HepG2 (cell line): ENCODE measurements at regions not wholly inside any gene's neighbourhood (a gene's known extent, or its start where the extent isn't known, plus 50 kb on each side); places are given as distances from the start of the nearest gene placed in this dataset.

Experiments used
- ATAC-seq: fragments of 200-7000 bp; cut with Tn5 transposase; 3 replicates; pipeline ENCODE4 v1.9.1; 2020; ENCODE audit warnings: mild to moderate bottlenecking, moderate library complexity
- BruUV-seq: library from RNA; stranded (reverse); fragments of 400-500 nt; replicated peaks from 2 replicates; lab custom pipeline; 2021; lab: Mats Ljungman, UMichigan
- CTCF ChIA-PET: fragments of 300-600 bp; formaldehyde crosslinking; extraction: SDS; loops from one replicate; lab custom pipeline; 2021; ENCODE audit warnings: low total read pairs, inconsistent platforms, low intra/inter-chr PET ratio; lab: Yijun Ruan, JAX
- POLR2A ChIA-PET: fragments of 350-600 bp; sonication (Branson Sonifier 250); formaldehyde crosslinking; loops from one replicate; lab custom pipeline; 2020; ENCODE audit warnings: antibody characterized with exemption, inconsistent platforms; lab: Yijun Ruan, JAX
- DNase-seq: peaks from one replicate; pipeline ENCODE4 v3.0.0-alpha.2; 2015; ENCODE audit warnings: low spot score
- FAIRE-seq: peaks from 3 replicates; lab custom pipeline; 2011; peaks lifted over from hg19 to GRCh38; lab: Jason Lieb, UNC
- H2AFZ ChIP-seq: one replicate; pipeline ENCODE4 v1.6.1; 2011; ENCODE audit warnings: low read length, inconsistent platforms
- H3K27ac ChIP-seq: fragments of 300-600 bp; 3 replicates; pipeline ENCODE4 v1.8.0; 2011; ENCODE audit warnings: mixed run types, mild to moderate bottlenecking, mixed read lengths, low read length, inconsistent platforms; ENCODE audit not compliant: insufficient read depth; ENCODE audit errors: extremely low read length
- H3K27me3 ChIP-seq, 2 experiments: fragments of 200-600 bp in 1 of 2; 2 replicates in 1 of 2; 3 replicates in 1 of 2; pipeline versions ENCODE4 v1.6.0 to v1.8.0; 2011; ENCODE audit warnings: low read length in 2 of 2, mild to moderate bottlenecking in 2 of 2, moderate library complexity in 2 of 2, inconsistent platforms in 1 of 2; ENCODE audit not compliant: insufficient read depth in 2 of 2, control insufficient read depth in 1 of 2
- H3K36me3 ChIP-seq, 2 experiments: fragments of 200-600 bp in 1 of 2; replicated peaks in 1 of 2; 2 replicates in 1 of 2; 3 replicates in 1 of 2; pipeline versions ENCODE4 v1.5.1 to v1.8.0; 2011; ENCODE audit warnings: low read length in 2 of 2, inconsistent platforms in 1 of 2; ENCODE audit not compliant: insufficient read depth in 2 of 2, control insufficient read depth in 1 of 2
- H3K4me1 ChIP-seq: 2 replicates; pipeline ENCODE4 v1.5.1; 2012; ENCODE audit warnings: low read length, inconsistent platforms; ENCODE audit not compliant: insufficient read depth
- H3K4me2 ChIP-seq: 2 replicates; pipeline ENCODE4 v1.6.0; 2011; ENCODE audit warnings: low read depth, low read length, inconsistent platforms
- H3K4me3 ChIP-seq, 3 experiments: fragments of 200-600 bp in 1 of 3; sonication (generic), shearing (Covaris generic) in 1 of 3; replicated peaks in 1 of 3; 2 replicates each; pipeline ENCODE4 v1.5.1; 2011 to 2016; ENCODE audit warnings: low read length in 3 of 3, inconsistent platforms in 2 of 3, low read depth in 2 of 3, mild to moderate bottlenecking in 2 of 3, control low read depth in 1 of 3, mixed read lengths in 1 of 3; ENCODE audit not compliant: insufficient read depth in 1 of 3
- H3K79me2 ChIP-seq: one replicate; pipeline ENCODE4 v1.6.1; 2011; ENCODE audit warnings: low read length, inconsistent platforms; ENCODE audit not compliant: insufficient read depth
- H3K9ac ChIP-seq: 2 replicates; pipeline ENCODE4 v1.6.0; 2011; ENCODE audit warnings: mild to moderate bottlenecking, low read depth, low read length, inconsistent platforms; ENCODE audit not compliant: insufficient read depth
- H3K9me3 ChIP-seq: 2 replicates; pipeline ENCODE4 v1.5.1; 2012; ENCODE audit warnings: mild to moderate bottlenecking, low read length
- H4K20me1 ChIP-seq: 2 replicates; pipeline ENCODE4 v1.6.0; 2011; ENCODE audit warnings: inconsistent platforms, mild to moderate bottlenecking, low read length, moderate library complexity; ENCODE audit not compliant: insufficient read depth
- ATF4 ChIP-seq, 2 experiments: fragments of 450-650 bp in 1 of 2; sonication (generic) in 1 of 2; formaldehyde crosslinking; IDR thresholded peaks; 2 replicates each; pipeline versions ENCODE4 v1.5.0 to v1.8.0; 2020 to 2022; ENCODE audit warnings: mild to moderate bottlenecking in 1 of 2, missing genetic modification reagents in 1 of 2
- EP300 ChIP-seq, 3 experiments: sonication (generic) in 1 of 3; formaldehyde crosslinking in 1 of 3; IDR thresholded peaks; 2 replicates each; pipeline versions ENCODE4 v1.5.1 to v1.6.1; 2011 to 2020; ENCODE audit warnings: low read depth in 2 of 3, low read length in 2 of 3, borderline replicate concordance in 1 of 3, improper control_type of control experiment in 1 of 3, mild to moderate bottlenecking in 1 of 3, missing genetic modification reagents in 1 of 3, moderate library complexity in 1 of 3
- GATA4 ChIP-seq: sonication (generic); IDR thresholded peaks from 2 replicates; pipeline ENCODE4 v1.6.1; 2016; ENCODE audit warnings: antibody characterized with exemption, low read depth, borderline replicate concordance
- ZNF468 ChIP-seq: sonication (generic); formaldehyde crosslinking; IDR thresholded peaks from 2 replicates; pipeline ENCODE4 v1.8.0; 2022; ENCODE audit warnings: mild to moderate bottlenecking, moderate library complexity, missing genetic modification reagents
- ZNF512 ChIP-seq: sonication (generic); formaldehyde crosslinking; IDR thresholded peaks from 2 replicates; pipeline ENCODE4 v1.4.0; 2020; ENCODE audit warnings: mild to moderate bottlenecking, missing genetic modification reagents
- ZNF607 ChIP-seq: sonication (generic); formaldehyde crosslinking; IDR thresholded peaks from 2 replicates; pipeline ENCODE4 v1.5.1; 2020; ENCODE audit warnings: missing genetic modification reagents, mild to moderate bottlenecking, borderline replicate concordance
- ZNF75D ChIP-seq: sonication (generic); formaldehyde crosslinking; IDR thresholded peaks from 2 replicates; pipeline ENCODE4 v1.8.1; 2023; ENCODE audit warnings: missing genetic modification reagents, mild to moderate bottlenecking, borderline replicate concordance
- ZNF800 ChIP-seq: sonication (generic); formaldehyde crosslinking; IDR thresholded peaks from 2 replicates; pipeline ENCODE4 v1.4.0; 2020; ENCODE audit warnings: missing genetic modification reagents
- WGBS: methylation state at CpG from one replicate; pipeline ENCODE4 v1.1.6; 2017; ENCODE audit warnings: low lambda C conversion rate; 5-methylcytosine and 5-hydroxymethylcytosine counted together
- in situ Hi-C: cut with HindIII; loops from 2 replicates; pipeline ENCODE4 v1.10.0; 2017; ENCODE audit warnings: low pct_unique_long_range_greater_than_20kb; ENCODE audit not compliant: extremely low pct_ligation_motif_present
- intact Hi-C: fragments of 100-400 bp; cut with micrococcal nuclease; formaldehyde crosslinking; loops from one replicate; pipeline ENCODE4 v1.10.0; 2022; ENCODE audit not compliant: unreplicated experiment
- TF ChIP-seq, protein P1 (sequence below): sonication (generic); formaldehyde crosslinking; IDR thresholded peaks from 2 replicates; pipeline ENCODE4 v1.5.0; 2020; ENCODE audit warnings: mild to moderate bottlenecking, missing genetic modification reagents, borderline replicate concordance
- TF ChIP-seq, protein P2 (sequence below): sonication (generic); formaldehyde crosslinking; IDR thresholded peaks from 2 replicates; pipeline ENCODE4 v1.8.0; 2022; ENCODE audit warnings: missing genetic modification reagents, mild to moderate bottlenecking, inconsistent platforms, borderline replicate concordance
- TF ChIP-seq, protein P3 (sequence below): sonication (generic); formaldehyde crosslinking; IDR thresholded peaks from 2 replicates; pipeline ENCODE4 v1.5.0; 2020; ENCODE audit warnings: missing genetic modification reagents

DNA sequence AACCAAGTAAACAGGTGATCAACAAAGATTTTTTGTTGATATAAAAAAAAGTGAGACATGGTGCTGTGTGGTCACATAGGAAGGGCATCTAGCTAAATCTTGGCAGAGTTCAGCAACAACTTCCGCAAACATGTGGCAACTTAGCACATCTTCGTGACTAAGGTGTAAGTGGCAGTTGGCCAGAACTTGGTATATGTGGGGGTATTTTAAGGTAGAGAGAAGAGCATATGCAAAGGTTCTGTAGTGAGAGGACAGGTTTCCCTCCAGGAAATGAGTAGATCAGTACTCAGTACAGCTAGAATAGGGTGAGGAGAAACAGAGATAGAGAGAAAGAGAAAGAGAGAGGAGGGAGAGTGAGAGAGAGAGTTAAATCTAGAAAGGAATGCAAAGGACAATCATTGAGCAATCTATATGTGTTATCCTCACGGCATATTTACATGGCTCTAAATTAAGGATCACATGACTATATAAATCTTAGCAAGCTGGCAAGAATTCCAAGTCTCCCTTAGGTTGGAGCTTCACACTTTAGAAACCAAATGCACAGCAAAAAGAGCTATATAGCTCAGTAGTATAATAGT lies 227.7 kb upstream of the HMGA2 start:
- no peak overlapping the region for H3K4me3 ChIP-seq
- in situ Hi-C loops (no loop called here), intact Hi-C loops (no loop called here)
- FAIRE-seq: no peak
- no peaks in the 10 kb centered on the region for H3K4me1 ChIP-seq
- ATAC-seq: no peak
- H3K36me3 ChIP-seq: no peaks in the 10 kb centered on the region
- POLR2A ChIA-PET: no interaction called here
- no peaks in the 10 kb centered on the region for H3K9me3 ChIP-seq
- H4K20me1 ChIP-seq: no peaks in the 10 kb centered on the region
- H3K27me3 ChIP-seq: peaks cover 0 to 1% of the 10 kb centered on the region in 2 experiments; a peak in 2 of 5 replicates
- H3K9ac ChIP-seq: no peak overlapping the region
- DNase-seq: no peak
- no TSS peak for BruUV-seq
- CTCF ChIA-PET: no interaction called here
- H2AFZ ChIP-seq: no peak overlapping the region
- no peak overlapping the region for H3K27ac ChIP-seq
- 14% methylated on average over 3 of the region's 3 CpGs for WGBS
- H3K4me2 ChIP-seq: no peak overlapping the region
- no peaks in the 10 kb centered on the region for H3K79me2 ChIP-seq
- TF ChIP-seq, protein P1, sequence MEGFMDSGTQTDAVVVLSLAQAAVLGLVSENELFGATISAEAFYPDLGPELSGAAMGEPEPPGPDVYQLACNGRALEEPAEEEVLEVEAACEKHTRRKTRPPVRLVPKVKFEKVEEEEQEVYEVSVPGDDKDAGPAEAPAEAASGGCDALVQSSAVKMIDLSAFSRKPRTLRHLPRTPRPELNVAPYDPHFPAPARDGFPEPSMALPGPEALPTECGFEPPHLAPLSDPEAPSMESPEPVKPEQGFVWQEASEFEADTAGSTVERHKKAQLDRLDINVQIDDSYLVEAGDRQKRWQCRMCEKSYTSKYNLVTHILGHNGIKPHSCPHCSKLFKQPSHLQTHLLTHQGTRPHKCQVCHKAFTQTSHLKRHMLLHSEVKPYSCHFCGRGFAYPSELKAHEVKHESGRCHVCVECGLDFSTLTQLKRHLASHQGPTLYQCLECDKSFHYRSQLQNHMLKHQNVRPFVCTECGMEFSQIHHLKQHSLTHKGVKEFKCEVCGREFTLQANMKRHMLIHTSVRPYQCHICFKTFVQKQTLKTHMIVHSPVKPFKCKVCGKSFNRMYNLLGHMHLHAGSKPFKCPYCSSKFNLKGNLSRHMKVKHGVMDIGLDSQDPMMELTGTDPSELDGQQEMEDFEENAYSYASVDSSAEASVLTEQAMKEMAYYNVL (CRISPR knock-in tag): no peak
- TF ChIP-seq ZNF75D (CRISPR knock-in tag): no peak
- TF ChIP-seq, protein P2, sequence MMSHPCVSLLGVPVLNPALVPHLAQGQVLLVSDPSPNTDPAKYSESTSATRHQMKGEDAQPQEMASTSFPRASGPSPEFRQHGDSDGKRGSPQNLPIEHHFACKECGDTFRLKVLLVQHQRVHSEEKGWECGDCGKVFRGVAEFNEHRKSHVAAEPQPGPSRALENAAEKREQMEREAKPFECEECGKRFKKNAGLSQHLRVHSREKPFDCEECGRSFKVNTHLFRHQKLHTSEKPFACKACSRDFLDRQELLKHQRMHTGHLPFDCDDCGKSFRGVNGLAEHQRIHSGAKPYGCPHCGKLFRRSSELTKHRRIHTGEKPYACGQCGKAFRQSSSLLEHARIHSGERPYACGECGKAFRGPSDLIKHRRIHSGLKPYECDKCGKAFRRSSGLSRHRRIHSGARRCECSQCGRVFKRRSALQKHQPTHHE (CRISPR knock-in tag): no peak
- no peak for TF ChIP-seq GATA4
- TF ChIP-seq ZNF607 (CRISPR knock-in tag): no peak
- no peak for TF ChIP-seq EP300 (IDR thresholded peaks at IDR 0.05; ENCODE audit: low read depth in 2 of 2, low read length in 2 of 2)
- TF ChIP-seq EP300 (CRISPR knock-in tag; IDR thresholded peaks at IDR 0.05; ENCODE audit: borderline replicate concordance): no peak
- TF ChIP-seq ATF4 (CRISPR knock-in tag; IDR thresholded peaks at IDR 0.05): no peak
- TF ChIP-seq ZNF800 (CRISPR knock-in tag): no peak
- TF ChIP-seq, protein P3, sequence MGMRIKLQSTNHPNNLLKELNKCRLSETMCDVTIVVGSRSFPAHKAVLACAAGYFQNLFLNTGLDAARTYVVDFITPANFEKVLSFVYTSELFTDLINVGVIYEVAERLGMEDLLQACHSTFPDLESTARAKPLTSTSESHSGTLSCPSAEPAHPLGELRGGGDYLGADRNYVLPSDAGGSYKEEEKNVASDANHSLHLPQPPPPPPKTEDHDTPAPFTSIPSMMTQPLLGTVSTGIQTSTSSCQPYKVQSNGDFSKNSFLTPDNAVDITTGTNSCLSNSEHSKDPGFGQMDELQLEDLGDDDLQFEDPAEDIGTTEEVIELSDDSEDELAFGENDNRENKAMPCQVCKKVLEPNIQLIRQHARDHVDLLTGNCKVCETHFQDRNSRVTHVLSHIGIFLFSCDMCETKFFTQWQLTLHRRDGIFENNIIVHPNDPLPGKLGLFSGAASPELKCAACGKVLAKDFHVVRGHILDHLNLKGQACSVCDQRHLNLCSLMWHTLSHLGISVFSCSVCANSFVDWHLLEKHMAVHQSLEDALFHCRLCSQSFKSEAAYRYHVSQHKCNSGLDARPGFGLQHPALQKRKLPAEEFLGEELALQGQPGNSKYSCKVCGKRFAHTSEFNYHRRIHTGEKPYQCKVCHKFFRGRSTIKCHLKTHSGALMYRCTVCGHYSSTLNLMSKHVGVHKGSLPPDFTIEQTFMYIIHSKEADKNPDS (CRISPR knock-in tag): no peak
- TF ChIP-seq ZNF468 (CRISPR knock-in tag): no peak
- TF ChIP-seq ZNF512 (CRISPR knock-in tag): no peak
